HCT116 (cell line): ENCODE measurements at regions not wholly inside any gene's neighbourhood (a gene's known extent, or its start where the extent isn't known, plus 50 kb on each side); places are given as distances from the start of the nearest gene placed in this dataset.

Experiments used
- ATAC-seq: fragments of 200-7000 bp; cut with Tn5 transposase; 2 replicates; pipeline ENCODE4 v1.9.1; 2020; ENCODE audit warnings: mild to moderate bottlenecking, moderate library complexity
- BruUV-seq: library from RNA; stranded (reverse); fragments of 400-500 nt; replicated peaks from 2 replicates; lab custom pipeline; 2021; lab: Mats Ljungman, UMichigan
- CTCF ChIA-PET: fragments of 300-600 bp; sonication (Branson Sonifier 250); formaldehyde crosslinking; loops from one replicate; lab custom pipeline; 2021; ENCODE audit warnings: antibody characterized with exemption; lab: Charles Lee
- POLR2A ChIA-PET: fragments of 300-600, 350-600 bp; sonication (Branson Sonifier 250); formaldehyde crosslinking; loops from one replicate; lab custom pipeline; 2021; ENCODE audit warnings: antibody characterized with exemption; lab: Charles Lee
- RAD21 ChIA-PET, 2 experiments: fragments of 300-600 bp; sonication (Branson Sonifier 250); formaldehyde crosslinking; loops; one replicate each; lab custom pipeline; 2023; ENCODE audit warnings: low total read pairs in 2 of 2; ENCODE audit not compliant: uncharacterized antibody in 2 of 2, unreplicated experiment in 2 of 2, low non-redundant PET in 1 of 2; lab: Charles Lee
- DNase-seq: peaks from one replicate; pipeline ENCODE4 v3.0.0-alpha.2; 2010; ENCODE audit warnings: low read depth, low spot score
- H2AFZ ChIP-seq: fragments of 200-600 bp; shearing (Covaris generic), sonication (generic); 2 replicates; pipeline ENCODE4 v1.6.1; 2017; ENCODE audit warnings: low read depth, mixed run types, mixed read lengths, antibody characterized with exemption, low read length; ENCODE audit not compliant: poor library complexity, severe bottlenecking
- H3K27ac ChIP-seq: 2 replicates; pipeline ENCODE4 v1.5.1; 2012; ENCODE audit warnings: low read depth, low read length
- H3K27me3 ChIP-seq: fragments of 200-600 bp; sonication (generic); 2 replicates; pipeline ENCODE4 v1.6.1; 2016; ENCODE audit warnings: mixed run types, low read length, mixed read lengths; ENCODE audit not compliant: insufficient read depth
- H3K36me3 ChIP-seq, 2 experiments: fragments of 200-500 bp in 1 of 2; fragments of 200-600 bp in 1 of 2; sonication (Bioruptor generic) in 1 of 2; sonication (generic) in 1 of 2; 2 replicates each; pipeline versions ENCODE4 v1.5.1 to v1.6.1; 2014 to 2016; ENCODE audit warnings: low read length in 2 of 2, inconsistent platforms in 1 of 2, mixed read lengths in 1 of 2, mixed run types in 1 of 2; ENCODE audit not compliant: insufficient read depth in 2 of 2, control insufficient read depth in 1 of 2
- H3K4me1 ChIP-seq, 2 experiments: fragments of 200-600 bp in 1 of 2; sonication (generic) in 1 of 2; 2 replicates each; pipeline versions ENCODE4 v1.5.1 to v1.6.1; 2012 to 2017; ENCODE audit warnings: low read length in 2 of 2, inconsistent platforms in 1 of 2, mild to moderate bottlenecking in 1 of 2, mixed read lengths in 1 of 2, mixed run types in 1 of 2, moderate library complexity in 1 of 2; ENCODE audit not compliant: insufficient read depth in 2 of 2, control insufficient read depth in 1 of 2
- H3K4me2 ChIP-seq: fragments of 200-600 bp; sonication (generic); 2 replicates; pipeline ENCODE4 v1.6.1; 2017; ENCODE audit warnings: mixed run types, low read length, mixed read lengths
- H3K4me3 ChIP-seq, 2 experiments: fragments of 200-600 bp in 1 of 2; sonication (generic) in 1 of 2; replicated peaks in 1 of 2; 2 replicates each; pipeline ENCODE4 v1.5.1; 2011 to 2016; ENCODE audit warnings: low read length in 2 of 2, control low read depth in 1 of 2, low read depth in 1 of 2, mild to moderate bottlenecking in 1 of 2, mixed read lengths in 1 of 2, mixed run types in 1 of 2
- H3K79me2 ChIP-seq: fragments of 200-600 bp; sonication (generic); 2 replicates; pipeline ENCODE4 v1.6.1; 2017; ENCODE audit warnings: mild to moderate bottlenecking, mixed run types, low read length, moderate library complexity, mixed read lengths; ENCODE audit not compliant: insufficient read depth
- H3K9ac ChIP-seq: fragments of 200-600 bp; sonication (generic); 2 replicates; pipeline ENCODE4 v1.6.1; 2016; ENCODE audit warnings: low read length, mixed read lengths
- H3K9me2 ChIP-seq: fragments of 200-600 bp; sonication (generic), shearing (Covaris generic); 2 replicates; pipeline ENCODE4 v1.6.1; 2017; ENCODE audit warnings: mixed run types, mild to moderate bottlenecking, moderate library complexity; ENCODE audit not compliant: insufficient read depth
- H3K9me3 ChIP-seq, 2 experiments: fragments of 200-500 bp in 1 of 2; fragments of 200-600 bp in 1 of 2; sonication (Bioruptor generic) in 1 of 2; sonication (generic) in 1 of 2; 2 replicates each; pipeline ENCODE4 v1.6.1; 2014 to 2017; ENCODE audit warnings: low read length in 2 of 2, mixed read lengths in 2 of 2, inconsistent platforms in 1 of 2, low read depth in 1 of 2, mild to moderate bottlenecking in 1 of 2, mixed run types in 1 of 2, moderate library complexity in 1 of 2; ENCODE audit not compliant: control insufficient read depth in 1 of 2, insufficient read depth in 1 of 2
- H4K20me1 ChIP-seq: fragments of 200-600 bp; sonication (generic), shearing (Covaris generic); 2 replicates; pipeline ENCODE4 v1.6.1; 2017; ENCODE audit warnings: mixed run types, mild to moderate bottlenecking, moderate library complexity; ENCODE audit not compliant: insufficient read depth
- CBX3 ChIP-seq: IDR thresholded peaks from 2 replicates; pipeline ENCODE4 v1.6.1; 2012; ENCODE audit warnings: low read depth
- CEBPB ChIP-seq: IDR thresholded peaks from 2 replicates; pipeline ENCODE4 v1.6.1; 2012; ENCODE audit warnings: low read depth
- ELF1 ChIP-seq: IDR thresholded peaks from 2 replicates; pipeline ENCODE4 v1.6.1; 2012; ENCODE audit warnings: low read depth, borderline replicate concordance
- EZH2 ChIP-seq: fragments of 200-600 bp; sonication (generic); IDR thresholded peaks from 2 replicates; pipeline ENCODE4 v1.6.1; 2017; ENCODE audit warnings: antibody characterized with exemption, mixed run types
- EZH2phosphoT487 ChIP-seq: fragments of 200-600 bp; IDR thresholded peaks from 2 replicates; pipeline ENCODE4 v1.6.1; 2018; ENCODE audit warnings: antibody characterized with exemption, borderline replicate concordance
- POLR2A ChIP-seq: IDR thresholded peaks from 2 replicates; pipeline ENCODE4 v1.7.0; 2011; ENCODE audit warnings: borderline replicate concordance; ENCODE audit not compliant: insufficient read depth, insufficient read length; ENCODE audit errors: extremely low read depth
- POLR2AphosphoS5 ChIP-seq: IDR thresholded peaks from 2 replicates; pipeline ENCODE4 v1.6.1; 2011; ENCODE audit warnings: mild to moderate bottlenecking, low read depth, low read length, moderate library complexity
- RAD21 ChIP-seq: IDR thresholded peaks from 2 replicates; pipeline ENCODE4 v1.6.1; 2012; ENCODE audit warnings: low read depth, mild to moderate bottlenecking
- SP1 ChIP-seq: IDR thresholded peaks from 2 replicates; pipeline ENCODE4 v1.6.1; 2012; ENCODE audit warnings: low read depth
- SRF ChIP-seq: IDR thresholded peaks from 2 replicates; pipeline ENCODE4 v1.6.1; 2012; ENCODE audit warnings: low read depth
- TCF7L2 ChIP-seq: IDR thresholded peaks from 2 replicates; pipeline ENCODE4 v1.7.0; 2011; ENCODE audit warnings: borderline replicate concordance, inconsistent platforms; ENCODE audit not compliant: insufficient read depth, insufficient read length; ENCODE audit errors: extremely low read depth
- YY1 ChIP-seq: IDR thresholded peaks from 2 replicates; pipeline ENCODE4 v1.6.1; 2011; ENCODE audit warnings: low read length, low read depth, moderate library complexity, mild to moderate bottlenecking; ENCODE audit not compliant: insufficient replicate concordance; ENCODE audit errors: extremely low read depth
- ZNF274 ChIP-seq: fragments of 200-500 bp; sonication (Bioruptor generic); IDR thresholded peaks from 2 replicates; pipeline ENCODE4 v1.6.1; 2014; ENCODE audit warnings: mild to moderate bottlenecking, low read depth, low read length, inconsistent platforms
- intact Hi-C: fragments of 100-400 bp; cut with micrococcal nuclease; formaldehyde crosslinking; loops from 2 replicates; pipeline ENCODE4 v1.10.0; 2022
- TF ChIP-seq, protein P1 (sequence below): IDR thresholded peaks from 2 replicates; pipeline ENCODE4 v1.6.1; 2011; ENCODE audit warnings: mild to moderate bottlenecking, low read length, moderate library complexity; ENCODE audit not compliant: insufficient replicate concordance; ENCODE audit errors: extremely low read depth
- TF ChIP-seq, protein P2 (sequence below): IDR thresholded peaks from 2 replicates; pipeline ENCODE4 v1.6.1; 2012
- TF ChIP-seq, protein P3 (sequence below): IDR thresholded peaks from 2 replicates; pipeline ENCODE4 v1.6.1; 2012; ENCODE audit warnings: low read depth

DNA sequence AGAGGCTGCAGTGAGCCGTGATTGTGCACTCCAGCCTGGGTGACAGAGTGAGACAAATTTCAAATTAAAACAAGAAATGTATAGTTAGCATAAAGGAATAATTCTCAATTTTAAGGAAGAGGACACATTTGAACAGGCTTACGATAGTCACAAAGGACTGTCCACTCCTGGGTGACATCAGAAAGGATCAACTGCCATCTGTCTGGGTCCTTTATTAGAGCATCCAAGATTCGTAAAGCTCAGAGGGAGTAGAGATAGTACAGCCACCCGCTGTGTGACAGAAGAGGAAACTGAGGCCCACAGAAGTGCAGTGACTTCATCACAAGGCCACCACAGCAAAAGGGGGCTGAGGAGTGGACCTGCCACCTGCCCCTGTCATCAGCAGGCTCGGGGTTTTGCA lies 149.3 kb upstream of the RBPJ start:
- H3K9ac ChIP-seq, result no peak overlapping the region
- POLR2A ChIA-PET, result no interaction called here
- RAD21 ChIA-PET, result no interaction called here
- BruUV-seq, result no TSS peak
- H3K27me3 ChIP-seq, result no peaks in the 10 kb centered on the region
- no peaks in the 10 kb centered on the region for H3K9me2 ChIP-seq
- TF ChIP-seq ZNF274 (no peak), CEBPB (no peak), EZH2phosphoT487 (no peak), TCF7L2 (no peak), POLR2A (no peak), RAD21 (no peak), SP1 (no peak), CBX3 (no peak), SRF (no peak), EZH2 (no peak), POLR2AphosphoS5 (no peak), ELF1 (no peak), YY1 (no peak)
- TF ChIP-seq, protein P1, sequence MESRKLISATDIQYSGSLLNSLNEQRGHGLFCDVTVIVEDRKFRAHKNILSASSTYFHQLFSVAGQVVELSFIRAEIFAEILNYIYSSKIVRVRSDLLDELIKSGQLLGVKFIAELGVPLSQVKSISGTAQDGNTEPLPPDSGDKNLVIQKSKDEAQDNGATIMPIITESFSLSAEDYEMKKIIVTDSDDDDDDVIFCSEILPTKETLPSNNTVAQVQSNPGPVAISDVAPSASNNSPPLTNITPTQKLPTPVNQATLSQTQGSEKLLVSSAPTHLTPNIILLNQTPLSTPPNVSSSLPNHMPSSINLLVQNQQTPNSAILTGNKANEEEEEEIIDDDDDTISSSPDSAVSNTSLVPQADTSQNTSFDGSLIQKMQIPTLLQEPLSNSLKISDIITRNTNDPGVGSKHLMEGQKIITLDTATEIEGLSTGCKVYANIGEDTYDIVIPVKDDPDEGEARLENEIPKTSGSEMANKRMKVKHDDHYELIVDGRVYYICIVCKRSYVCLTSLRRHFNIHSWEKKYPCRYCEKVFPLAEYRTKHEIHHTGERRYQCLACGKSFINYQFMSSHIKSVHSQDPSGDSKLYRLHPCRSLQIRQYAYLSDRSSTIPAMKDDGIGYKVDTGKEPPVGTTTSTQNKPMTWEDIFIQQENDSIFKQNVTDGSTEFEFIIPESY, result no peak
- TF ChIP-seq, protein P2, sequence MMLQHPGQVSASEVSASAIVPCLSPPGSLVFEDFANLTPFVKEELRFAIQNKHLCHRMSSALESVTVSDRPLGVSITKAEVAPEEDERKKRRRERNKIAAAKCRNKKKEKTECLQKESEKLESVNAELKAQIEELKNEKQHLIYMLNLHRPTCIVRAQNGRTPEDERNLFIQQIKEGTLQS, result no peak
- TF ChIP-seq, protein P3, sequence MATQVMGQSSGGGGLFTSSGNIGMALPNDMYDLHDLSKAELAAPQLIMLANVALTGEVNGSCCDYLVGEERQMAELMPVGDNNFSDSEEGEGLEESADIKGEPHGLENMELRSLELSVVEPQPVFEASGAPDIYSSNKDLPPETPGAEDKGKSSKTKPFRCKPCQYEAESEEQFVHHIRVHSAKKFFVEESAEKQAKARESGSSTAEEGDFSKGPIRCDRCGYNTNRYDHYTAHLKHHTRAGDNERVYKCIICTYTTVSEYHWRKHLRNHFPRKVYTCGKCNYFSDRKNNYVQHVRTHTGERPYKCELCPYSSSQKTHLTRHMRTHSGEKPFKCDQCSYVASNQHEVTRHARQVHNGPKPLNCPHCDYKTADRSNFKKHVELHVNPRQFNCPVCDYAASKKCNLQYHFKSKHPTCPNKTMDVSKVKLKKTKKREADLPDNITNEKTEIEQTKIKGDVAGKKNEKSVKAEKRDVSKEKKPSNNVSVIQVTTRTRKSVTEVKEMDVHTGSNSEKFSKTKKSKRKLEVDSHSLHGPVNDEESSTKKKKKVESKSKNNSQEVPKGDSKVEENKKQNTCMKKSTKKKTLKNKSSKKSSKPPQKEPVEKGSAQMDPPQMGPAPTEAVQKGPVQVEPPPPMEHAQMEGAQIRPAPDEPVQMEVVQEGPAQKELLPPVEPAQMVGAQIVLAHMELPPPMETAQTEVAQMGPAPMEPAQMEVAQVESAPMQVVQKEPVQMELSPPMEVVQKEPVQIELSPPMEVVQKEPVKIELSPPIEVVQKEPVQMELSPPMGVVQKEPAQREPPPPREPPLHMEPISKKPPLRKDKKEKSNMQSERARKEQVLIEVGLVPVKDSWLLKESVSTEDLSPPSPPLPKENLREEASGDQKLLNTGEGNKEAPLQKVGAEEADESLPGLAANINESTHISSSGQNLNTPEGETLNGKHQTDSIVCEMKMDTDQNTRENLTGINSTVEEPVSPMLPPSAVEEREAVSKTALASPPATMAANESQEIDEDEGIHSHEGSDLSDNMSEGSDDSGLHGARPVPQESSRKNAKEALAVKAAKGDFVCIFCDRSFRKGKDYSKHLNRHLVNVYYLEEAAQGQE, result no peak
- H3K79me2 ChIP-seq, result no peaks in the 10 kb centered on the region
- DNase-seq (no peak), ATAC-seq (no peak)
- CTCF ChIA-PET, result no interaction called here
- no peaks in the 10 kb centered on the region for H3K9me3 ChIP-seq
- H3K36me3 ChIP-seq, result no peaks in the 10 kb centered on the region
- no peak overlapping the region for H3K27ac ChIP-seq
- H3K4me1 ChIP-seq, result no peaks in the 10 kb centered on the region
- H2AFZ ChIP-seq, result no peak overlapping the region
- no peak overlapping the region for H3K4me3 ChIP-seq
- intact Hi-C loops, result no loop called here
- no peak overlapping the region for H3K4me2 ChIP-seq
- no peaks in the 10 kb centered on the region for H4K20me1 ChIP-seq
